B cell (primary cell): ENCODE measurements at regions not wholly inside any gene's neighbourhood (a gene's known extent, or its start where the extent isn't known, plus 50 kb on each side); places are given as distances from the start of the nearest gene placed in this dataset.

Source experiments
- CTCF ChIP-seq: fragments of 200-600 bp; IDR thresholded peaks from one replicate; pipeline ENCODE4 v1.8.0; 2022; ENCODE audit warnings: antibody characterized with exemption, mild to moderate bottlenecking
- EZH2 ChIP-seq: IDR thresholded peaks from 2 replicates; pipeline ENCODE4 v1.6.1; 2012; ENCODE audit warnings: borderline replicate concordance, low read depth, mild to moderate bottlenecking, moderate library complexity, low read length; ENCODE audit not compliant: insufficient read depth, poor library complexity, severe bottlenecking

GRCh38 chr11:87954476-87954875, 220.8 kb downstream of the RAB38 start:
- TF ChIP-seq CTCF (no peak), EZH2 (no peak)
